PC-3 (cell line): ENCODE measurements at regions not wholly inside any gene's neighbourhood (a gene's known extent, or its start where the extent isn't known, plus 50 kb on each side); places are given as distances from the start of the nearest gene placed in this dataset.
A peak's percentile ranks its signal among the peaks of the same experiment; 100 is the strongest.
"Not testable (repeated sequence)": the region's sequence is repeated elsewhere in the genome, so short reads cannot be mapped to it uniquely, and the experiment has no call there.

Source experiments
- ATAC-seq: fragments of 200-7000 bp; cut with Tn5 transposase; 2 replicates; pipeline ENCODE4 v1.9.1; 2020; ENCODE audit warnings: mild to moderate bottlenecking, moderate library complexity
- BruUV-seq: library from RNA; stranded (reverse); fragments of 400-500 nt; replicated peaks from 2 replicates; lab custom pipeline; 2021; lab: Mats Ljungman, UMichigan
- CTCF ChIA-PET: fragments of 300-600 bp; sonication (Branson Sonifier 250); formaldehyde crosslinking; loops from one replicate; lab custom pipeline; 2022; ENCODE audit warnings: antibody characterized with exemption; lab: Charles Lee
- POLR2A ChIA-PET: fragments of 300-600 bp; sonication (Branson Sonifier 250); formaldehyde crosslinking; loops from one replicate; lab custom pipeline; 2022; ENCODE audit warnings: antibody characterized with exemption; ENCODE audit not compliant: unreplicated experiment; lab: Charles Lee
- DNase-seq: peaks from one replicate; pipeline ENCODE4 v3.0.0-alpha.2; 2015
- H2AFZ ChIP-seq: fragments of 300-600 bp; sonication (generic); 2 replicates; pipeline ENCODE4 v1.6.0; 2016; ENCODE audit warnings: antibody characterized with exemption, low read length
- H3F3A ChIP-seq: fragments of 300-600 bp; sonication (generic); one replicate; pipeline ENCODE4 v1.6.0; 2017; ENCODE audit warnings: antibody characterized with exemption, low read length, control low read depth, mild to moderate bottlenecking; ENCODE audit not compliant: unreplicated experiment
- H3K27ac ChIP-seq: fragments of 300-600 bp; sonication (generic); 2 replicates; pipeline ENCODE4 v1.5.1; 2016; ENCODE audit warnings: mild to moderate bottlenecking, low read length
- H3K27me3 ChIP-seq: fragments of 300-600 bp; sonication (generic); 2 replicates; pipeline ENCODE4 v1.6.1; 2016; ENCODE audit warnings: low read length, mixed read lengths
- H3K36me3 ChIP-seq: fragments of 300-600 bp; sonication (generic); 2 replicates; pipeline ENCODE4 v1.6.1; 2016; ENCODE audit warnings: low read depth, mixed run types, low read length, mixed read lengths
- H3K4me1 ChIP-seq: fragments of 300-600 bp; sonication (generic); 2 replicates; pipeline ENCODE4 v1.5.1; 2016; ENCODE audit warnings: low read length; ENCODE audit not compliant: insufficient read depth
- H3K4me2 ChIP-seq: fragments of 300-600 bp; sonication (generic); 2 replicates; pipeline ENCODE4 v1.6.0; 2016; ENCODE audit warnings: low read length
- H3K4me3 ChIP-seq: fragments of 300-600 bp; sonication (generic); 2 replicates; pipeline ENCODE4 v1.5.1; 2016; ENCODE audit warnings: mild to moderate bottlenecking, low read length, mixed read lengths
- H3K79me2 ChIP-seq: fragments of 300-600 bp; sonication (generic); 2 replicates; pipeline ENCODE4 v1.6.1; 2017; ENCODE audit warnings: low read length, mixed read lengths
- H3K9ac ChIP-seq: fragments of 300-600 bp; sonication (generic); 2 replicates; pipeline ENCODE4 v1.6.0; 2016; ENCODE audit warnings: mild to moderate bottlenecking, low read length
- H3K9me2 ChIP-seq: fragments of 300-600 bp; sonication (generic); replicated peaks from 2 replicates; pipeline ENCODE4 v1.6.1; 2016; ENCODE audit warnings: mixed run types, low read length, mixed read lengths
- H3K9me3 ChIP-seq: fragments of 300-600 bp; sonication (generic); 2 replicates; pipeline ENCODE4 v1.6.1; 2016; ENCODE audit warnings: low read length, mixed read lengths
- H4K20me1 ChIP-seq: fragments of 300-600 bp; sonication (generic); 2 replicates; pipeline ENCODE4 v1.6.1; 2016; ENCODE audit warnings: low read length, mixed read lengths
- EZH2 ChIP-seq: fragments of 300-600 bp; sonication (generic); IDR thresholded peaks from one replicate; pipeline ENCODE4 v1.6.1; 2017; ENCODE audit warnings: antibody characterized with exemption, mild to moderate bottlenecking, low read length; ENCODE audit not compliant: unreplicated experiment
- EZH2phosphoT487 ChIP-seq: fragments of 300-600 bp; sonication (generic); IDR thresholded peaks from 2 replicates; pipeline ENCODE4 v1.6.1; 2018; ENCODE audit warnings: mild to moderate bottlenecking, antibody characterized with exemption, low read length, borderline replicate concordance
- intact Hi-C: fragments of 100-400 bp; cut with micrococcal nuclease; formaldehyde crosslinking; loops from 2 replicates; pipeline ENCODE4 v1.9.0; 2023
- TF ChIP-seq, protein P1 (sequence below): fragments of 300-600 bp; sonication (generic); conservative IDR thresholded peaks from 2 replicates; pipeline ENCODE4 v1.5.1; 2017; ENCODE audit warnings: antibody characterized with exemption, low read depth, mild to moderate bottlenecking, low read length

DNA sequence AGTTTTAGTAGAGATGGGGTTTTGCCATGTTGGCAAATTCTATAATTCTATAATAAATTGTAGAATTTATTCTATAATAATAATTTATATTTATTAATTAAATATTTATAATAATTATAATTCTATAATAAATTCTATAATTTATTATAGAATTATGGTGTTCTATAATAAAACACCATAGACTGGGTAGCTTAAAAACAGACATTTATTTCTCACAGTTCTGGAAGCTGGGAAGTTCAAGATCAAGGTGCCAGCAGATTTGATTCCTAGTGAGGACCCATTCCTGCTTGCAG is 130.9 kb upstream of the PELI1 start:
- intact Hi-C loops: no loop called here
- Histone ChIP-seq H3K4me3 (no peak overlapping the region), H3K27me3 (no peaks in the 10 kb centered on the region), H3K27ac (no peak overlapping the region), H3K9ac (no peak overlapping the region), H3K4me2 (no peak overlapping the region), H3K4me1 (peaks cover 47% of the 10 kb centered on the region), H3K36me3 (no peaks in the 10 kb centered on the region), H3F3A (peaks cover 10% of the 10 kb centered on the region), H4K20me1 (no peaks in the 10 kb centered on the region), H3K9me2 (no peaks in the 10 kb centered on the region), H3K9me3 (no peaks in the 10 kb centered on the region), H3K79me2 (no peaks in the 10 kb centered on the region), H2AFZ (no peak overlapping the region)
- CTCF ChIA-PET: no interaction called here
- no peak for ATAC-seq
- no peak for TF ChIP-seq EZH2
- no peak for TF ChIP-seq EZH2phosphoT487
- POLR2A ChIA-PET: no interaction called here
- DNase-seq: no peak
- no TSS peak for BruUV-seq

DNA sequence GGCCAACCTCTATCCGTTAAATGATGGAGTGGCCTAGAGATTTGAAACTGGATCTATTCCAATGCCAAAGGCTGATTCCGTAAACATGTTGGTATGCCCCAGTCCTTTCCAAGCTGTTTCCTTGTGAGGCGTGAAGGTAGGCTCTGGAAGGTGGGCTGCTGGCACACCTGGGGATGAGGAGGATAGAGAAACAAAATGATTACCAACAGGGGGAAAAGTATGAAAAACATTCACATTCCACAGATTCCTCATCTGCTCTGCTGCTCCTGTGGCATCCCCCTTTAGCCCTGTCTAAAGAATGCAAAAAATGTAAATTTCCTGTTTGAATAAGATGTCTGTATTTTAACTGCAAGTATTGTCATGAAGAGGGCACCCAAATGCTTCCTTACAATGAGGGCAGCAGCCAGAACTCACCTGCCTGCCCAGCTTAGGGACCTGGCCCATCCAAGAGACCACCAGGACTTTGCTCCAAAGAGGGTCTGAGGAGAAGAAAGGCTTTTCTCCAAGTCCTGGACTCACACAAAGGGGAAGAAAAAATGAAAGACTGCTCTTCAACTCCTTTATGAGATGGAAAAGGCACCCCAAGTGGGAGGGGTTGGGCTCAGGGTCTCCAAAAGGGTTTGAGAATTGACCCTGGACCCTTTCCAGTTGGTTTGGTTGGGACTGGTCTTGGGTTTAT is 132.3 kb upstream of the PELI1 start:
- no peaks in the 10 kb centered on the region for H4K20me1 ChIP-seq
- intact Hi-C loops: no loop called here
- H3K9me3 ChIP-seq: no peaks in the 10 kb centered on the region
- no peaks in the 10 kb centered on the region for H3K9me2 ChIP-seq
- H3F3A ChIP-seq: peaks cover 10% of the 10 kb centered on the region
- H2AFZ ChIP-seq: peak overlapping the region; percentile 31; the same call in 1 of the 2 replicates
- H3K4me3 ChIP-seq: no peak overlapping the region
- H3K4me1 ChIP-seq: peaks cover 47% of the 10 kb centered on the region
- POLR2A ChIA-PET: no interaction called here
- H3K27me3 ChIP-seq: no peaks in the 10 kb centered on the region
- no TSS peak for BruUV-seq
- peak overlapping the region; percentile 52; the same call in 1 of the 2 replicates for H3K27ac ChIP-seq
- TF ChIP-seq EZH2: no peak
- no peak for TF ChIP-seq EZH2phosphoT487
- TF ChIP-seq, protein P1, sequence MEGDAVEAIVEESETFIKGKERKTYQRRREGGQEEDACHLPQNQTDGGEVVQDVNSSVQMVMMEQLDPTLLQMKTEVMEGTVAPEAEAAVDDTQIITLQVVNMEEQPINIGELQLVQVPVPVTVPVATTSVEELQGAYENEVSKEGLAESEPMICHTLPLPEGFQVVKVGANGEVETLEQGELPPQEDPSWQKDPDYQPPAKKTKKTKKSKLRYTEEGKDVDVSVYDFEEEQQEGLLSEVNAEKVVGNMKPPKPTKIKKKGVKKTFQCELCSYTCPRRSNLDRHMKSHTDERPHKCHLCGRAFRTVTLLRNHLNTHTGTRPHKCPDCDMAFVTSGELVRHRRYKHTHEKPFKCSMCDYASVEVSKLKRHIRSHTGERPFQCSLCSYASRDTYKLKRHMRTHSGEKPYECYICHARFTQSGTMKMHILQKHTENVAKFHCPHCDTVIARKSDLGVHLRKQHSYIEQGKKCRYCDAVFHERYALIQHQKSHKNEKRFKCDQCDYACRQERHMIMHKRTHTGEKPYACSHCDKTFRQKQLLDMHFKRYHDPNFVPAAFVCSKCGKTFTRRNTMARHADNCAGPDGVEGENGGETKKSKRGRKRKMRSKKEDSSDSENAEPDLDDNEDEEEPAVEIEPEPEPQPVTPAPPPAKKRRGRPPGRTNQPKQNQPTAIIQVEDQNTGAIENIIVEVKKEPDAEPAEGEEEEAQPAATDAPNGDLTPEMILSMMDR: no peak
- no peaks in the 10 kb centered on the region for H3K79me2 ChIP-seq
- ATAC-seq (no peak), DNase-seq (peak; percentile 23)
- H3K4me2 ChIP-seq: peak overlapping the region; percentile 38; the same call in 1 of the 2 replicates
- CTCF ChIA-PET: no interaction called here
- H3K9ac ChIP-seq: no peak overlapping the region
- H3K36me3 ChIP-seq: no peaks in the 10 kb centered on the region

DNA sequence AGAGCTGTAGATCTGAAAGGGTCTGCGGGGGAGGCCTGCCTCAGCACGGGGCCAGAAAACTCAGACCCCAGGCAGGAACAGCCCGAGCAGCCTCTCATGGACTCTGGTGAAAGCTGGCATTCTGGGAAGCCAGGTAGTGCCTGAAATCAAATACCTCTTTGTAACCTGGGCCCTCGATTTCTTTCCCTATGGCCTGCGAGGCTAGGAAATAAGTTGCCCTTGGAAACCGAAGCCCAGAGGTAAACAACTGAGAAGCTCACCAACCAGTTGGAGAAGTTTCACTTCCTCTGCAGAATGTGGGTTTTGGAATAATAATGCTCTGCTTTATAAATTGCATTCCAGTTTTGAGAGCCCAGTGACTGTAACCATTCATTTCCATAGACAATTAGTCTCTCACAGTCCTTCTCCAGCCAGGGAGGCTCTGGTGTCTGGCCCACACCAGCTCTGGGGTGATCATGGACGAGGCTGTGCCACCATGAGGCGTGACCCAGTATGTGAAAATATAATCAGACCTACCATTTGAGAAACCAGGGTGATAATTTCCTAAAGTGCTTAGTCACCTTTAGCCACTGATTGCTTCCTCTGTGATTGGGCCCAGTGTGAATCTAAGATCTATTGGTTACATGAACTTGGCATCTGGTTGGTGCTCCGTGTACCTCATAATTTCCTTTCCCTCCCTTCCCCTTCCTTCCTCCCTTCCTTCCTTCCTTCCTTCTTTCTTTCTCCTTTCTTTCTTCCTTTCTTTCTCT is 133.1 kb upstream of the PELI1 start:
- Histone ChIP-seq H3K9me2 (no peaks in the 10 kb centered on the region), H3K4me3 (no peak overlapping the region), H3K79me2 (no peaks in the 10 kb centered on the region), H3K4me1 (peaks cover 46% of the 10 kb centered on the region), H3F3A (peaks cover 10% of the 10 kb centered on the region), H3K27ac (peak overlapping the region; percentile 52), H2AFZ (peak overlapping the region; percentile 31), H3K4me2 (peak overlapping the region; percentile 38), H3K9me3 (no peaks in the 10 kb centered on the region), H3K36me3 (no peaks in the 10 kb centered on the region), H3K27me3 (no peaks in the 10 kb centered on the region), H3K9ac (no peak overlapping the region), H4K20me1 (no peaks in the 10 kb centered on the region)
- ChIA-PET POLR2A (no interaction called here), CTCF (no interaction called here)
- TF ChIP-seq EZH2phosphoT487 (no peak), EZH2 (no peak)
- TF ChIP-seq, protein P1: no peak
- no TSS peak for BruUV-seq
- peak; percentile 67 for DNase-seq
- intact Hi-C loops: no loop called here
- no peak for ATAC-seq

DNA sequence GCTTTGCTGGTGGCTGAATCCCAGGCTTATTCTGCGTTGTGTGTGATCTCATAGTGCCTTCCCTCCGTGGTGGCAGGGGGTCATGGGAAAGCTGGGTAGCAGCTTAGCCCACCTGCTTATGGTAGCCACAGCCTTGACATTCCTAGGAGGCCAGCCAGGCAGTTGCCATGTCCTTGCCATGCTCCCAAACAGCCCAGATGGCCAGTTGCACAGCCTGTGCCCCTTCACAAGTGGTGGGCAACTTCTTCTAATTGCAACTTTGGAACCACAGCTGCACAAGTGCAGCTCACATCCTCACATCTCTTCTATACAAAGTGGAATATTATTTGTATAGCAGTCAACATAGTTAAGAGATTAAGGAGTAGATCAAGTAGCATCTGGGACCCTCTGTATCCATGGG is 136.6 kb upstream of the PELI1 start:
- H3K4me2 ChIP-seq, H2AFZ ChIP-seq, H3K36me3 ChIP-seq, H3K9ac ChIP-seq, intact Hi-C loops, ATAC-seq, H3K27ac ChIP-seq, H4K20me1 ChIP-seq, H3K27me3 ChIP-seq, H3K4me3 ChIP-seq, BruUV-seq, H3K9me3 ChIP-seq, H3K79me2 ChIP-seq, DNase-seq, H3K9me2 ChIP-seq, CTCF ChIA-PET, POLR2A ChIA-PET, H3F3A ChIP-seq: not testable (repeated sequence)
- H3K4me1 ChIP-seq: peaks cover 14% of the 10 kb centered on the region
